Stimulated activated CD8-positive, alpha-beta memory T cell treated with anti-CD3 and anti-CD28 coated beads, Interleukin-2, amount 100 ng/mL, for 48 hours (primary cell): ENCODE measurements at regions not wholly inside any gene's neighbourhood (a gene's known extent, or its start where the extent isn't known, plus 50 kb on each side); places are given as distances from the start of the nearest gene placed in this dataset.

ENCODE experiments used
- DNase-seq, 2 donors: peaks; one replicate each; pipeline ENCODE4 v3.0.0-alpha.2; 2020; ENCODE audit warnings: low read depth in 2 of 2

DNA sequence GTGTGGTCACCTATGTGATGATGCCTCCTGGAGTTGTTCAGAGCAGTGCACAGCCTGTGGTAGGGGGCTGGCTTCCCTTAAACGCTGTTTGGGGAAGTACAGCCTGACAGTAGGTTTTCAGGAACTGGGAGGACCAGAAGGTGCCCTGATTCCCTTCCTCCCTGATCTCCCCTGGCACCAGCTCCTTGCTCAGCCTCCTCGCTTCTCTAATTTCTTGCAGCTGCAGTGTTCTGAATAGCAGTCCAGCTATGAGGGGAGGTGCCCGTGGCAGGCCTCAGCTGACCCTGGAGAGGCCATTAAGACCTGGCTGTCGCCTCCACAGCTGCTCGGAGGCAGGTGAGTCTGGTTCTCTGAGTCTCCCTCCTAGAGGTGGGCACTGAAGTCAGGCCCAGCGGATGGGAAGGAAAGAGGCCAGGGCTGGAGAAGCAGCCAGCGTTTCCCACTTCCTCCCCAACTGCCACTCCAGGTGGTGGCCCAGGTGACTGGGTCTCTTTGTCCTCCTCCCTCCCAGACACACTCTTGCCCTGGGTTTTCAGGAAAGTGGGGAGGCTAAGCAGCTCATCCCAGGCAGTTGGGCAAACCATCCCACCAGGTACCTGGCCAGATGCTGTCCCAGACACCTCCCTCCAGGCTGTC, 52.0 kb upstream of the RPL11 start:
- no peak for DNase-seq

DNA sequence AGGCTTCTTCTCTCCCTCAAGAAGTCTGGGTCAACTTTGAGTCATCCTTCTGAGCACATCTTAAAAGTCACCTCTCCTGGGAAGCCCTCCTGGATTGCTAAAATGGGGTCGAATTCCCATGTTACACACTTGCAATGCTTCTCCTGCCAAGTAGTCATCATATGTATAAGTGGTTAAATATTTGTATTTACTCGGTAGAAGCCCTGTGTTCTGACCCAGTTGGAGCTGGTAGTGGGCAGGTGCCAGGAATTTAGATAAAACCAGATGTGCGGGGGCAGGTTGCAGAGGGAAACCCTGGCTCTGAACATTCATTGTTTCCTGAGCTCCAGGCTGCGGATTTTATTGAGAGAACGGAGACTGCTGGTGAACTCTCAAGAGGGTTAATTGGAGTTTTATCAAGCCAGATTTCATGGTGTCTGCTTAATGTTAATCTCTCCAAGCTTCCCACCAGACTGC, 52.8 kb upstream of the RPL11 start:
- DNase-seq, result no peak

GRCh38 chr1:23638188-23638619, 53.4 kb upstream of the RPL11 start:
- DNase-seq, result no peak

GRCh38 chr1:23636009-23636408, 55.6 kb upstream of the RPL11 start:
- DNase-seq, result no peak

GRCh38 chr1:23634840-23635651, 56.6 kb upstream of the RPL11 start:
- DNase-seq, result no peak

DNA sequence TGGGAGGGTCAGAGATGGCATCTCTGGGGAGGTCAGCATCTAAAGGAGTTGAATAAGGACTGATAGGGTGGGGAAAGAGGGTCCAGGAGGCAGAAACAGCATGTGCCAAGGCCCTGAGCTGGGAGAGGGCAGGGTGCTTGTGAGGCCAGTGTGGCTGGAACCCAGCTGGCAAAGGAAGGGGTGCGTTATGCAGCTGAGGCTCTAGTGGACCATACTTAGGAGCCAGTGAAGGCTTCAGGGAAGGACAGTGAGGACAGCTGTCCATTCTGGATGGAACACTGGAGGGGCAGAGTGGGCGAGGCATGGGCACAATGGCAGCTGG, 57.1 kb upstream of the RPL11 start:
- no peak for DNase-seq

DNA sequence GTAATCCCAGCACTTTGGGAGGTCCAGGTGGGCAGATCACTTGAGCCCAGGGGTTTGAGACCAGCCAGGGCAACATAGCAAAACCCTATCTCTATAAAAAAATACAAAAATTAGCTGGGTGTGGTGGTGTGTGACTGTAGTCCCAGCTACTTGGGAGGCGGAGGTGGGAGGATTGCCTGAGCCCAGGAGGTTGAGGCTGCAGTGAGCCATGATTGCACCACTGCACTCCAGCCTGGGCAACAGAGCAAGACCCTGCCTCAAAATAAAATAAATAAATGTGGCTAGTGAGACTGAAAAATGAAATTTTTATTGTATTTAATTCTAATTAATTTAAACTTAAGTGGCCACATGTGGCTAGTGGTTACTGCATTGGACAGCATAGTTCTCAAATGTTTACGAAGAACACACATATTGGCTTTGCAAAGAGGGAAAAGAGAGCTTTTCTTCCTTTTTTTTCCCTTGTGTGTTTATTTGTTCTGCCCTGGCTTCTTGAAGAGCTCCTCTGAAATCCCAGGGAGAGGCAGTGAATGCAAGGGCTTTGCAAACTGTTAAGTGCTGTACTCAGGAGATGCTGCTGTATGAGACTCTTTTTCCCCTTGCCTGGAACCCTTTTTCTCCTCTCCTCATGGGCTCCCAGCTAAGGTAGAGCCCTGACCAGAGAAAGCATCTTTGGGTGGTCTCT, 59.0 kb upstream of the RPL11 start:
- DNase-seq, result no peak

GRCh38 chr1:23629708-23630290, 61.8 kb upstream of the RPL11 start:
- DNase-seq, result no peak

- no peak for DNase-seq
Observed at GRCh38 chr1:23628951-23629387, 62.6 kb upstream of the RPL11 start.

GRCh38 chr1:23627069-23627735, 64.4 kb upstream of the RPL11 start:
- DNase-seq, result no peak

DNA sequence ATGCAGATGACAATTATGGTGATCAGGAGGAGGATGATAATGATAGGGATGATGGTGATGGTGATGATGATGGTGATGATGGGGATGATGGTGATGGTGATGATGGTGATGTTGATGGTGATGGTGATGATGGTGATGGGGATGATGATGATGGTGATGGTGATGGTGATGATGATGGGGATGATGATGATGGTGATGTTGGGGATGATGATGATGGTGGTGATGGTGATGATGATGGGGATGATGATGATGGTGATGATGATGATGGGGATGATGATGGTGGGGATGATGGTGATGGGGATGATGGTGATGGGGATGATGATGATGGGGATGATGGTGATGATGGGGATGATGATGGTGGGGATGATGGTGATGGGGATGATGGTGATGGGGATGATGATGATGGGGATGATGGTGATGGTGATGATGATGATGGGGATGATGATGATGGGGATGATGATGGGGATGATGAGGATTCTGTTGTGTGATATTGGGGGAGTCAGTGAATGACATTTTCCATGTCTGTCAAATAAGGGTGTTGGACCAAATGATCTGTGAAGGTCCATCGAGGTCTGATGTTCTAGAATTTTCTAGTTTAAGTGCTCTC, 65.6 kb upstream of the RPL11 start:
- no peak for DNase-seq

- DNase-seq, result no peak
Observed at GRCh38 chr1:23625459-23625858, 66.1 kb upstream of the RPL11 start.

DNA sequence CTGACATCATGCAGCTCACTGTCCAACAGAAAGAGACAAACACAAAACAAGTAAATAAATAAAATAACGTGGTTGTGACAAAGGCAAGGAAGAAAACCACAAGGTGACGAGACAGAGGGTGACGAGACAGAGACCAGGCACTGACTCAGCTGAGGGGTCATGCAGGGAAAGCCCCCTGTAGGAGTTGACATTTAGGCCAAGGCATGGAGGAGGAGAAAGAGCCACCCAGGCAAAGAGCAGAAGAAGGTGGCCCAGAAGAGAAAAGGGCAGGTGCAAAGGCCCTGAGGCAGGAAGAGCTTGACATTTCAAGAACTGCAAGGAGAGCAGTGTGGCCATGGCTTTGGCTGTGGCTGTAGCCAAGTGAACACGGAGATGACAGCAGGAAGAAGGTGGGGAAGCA, 65.1 kb upstream of the ID3 start:
- DNase-seq, result peak; percentile 47 to 50

DNA sequence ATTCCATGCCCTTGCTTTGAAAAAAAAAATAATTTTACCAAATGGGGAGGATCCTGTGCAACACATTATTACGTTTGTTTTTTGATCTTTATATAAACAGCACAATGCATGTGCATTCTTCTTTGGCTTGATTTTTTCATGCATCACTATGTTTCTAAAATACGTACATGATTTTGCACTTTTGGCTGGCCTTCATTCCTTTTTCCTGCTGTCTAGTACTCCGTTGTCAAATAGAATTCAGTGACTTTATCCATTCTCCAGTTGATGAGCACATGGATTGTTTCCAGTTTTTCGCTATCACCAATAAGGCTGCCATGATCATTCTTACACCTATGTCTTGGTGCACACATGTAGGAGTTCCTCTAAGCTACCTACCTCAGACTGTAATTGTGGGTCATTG, 63.0 kb upstream of the ID3 start:
- DNase-seq, result no peak

DNA sequence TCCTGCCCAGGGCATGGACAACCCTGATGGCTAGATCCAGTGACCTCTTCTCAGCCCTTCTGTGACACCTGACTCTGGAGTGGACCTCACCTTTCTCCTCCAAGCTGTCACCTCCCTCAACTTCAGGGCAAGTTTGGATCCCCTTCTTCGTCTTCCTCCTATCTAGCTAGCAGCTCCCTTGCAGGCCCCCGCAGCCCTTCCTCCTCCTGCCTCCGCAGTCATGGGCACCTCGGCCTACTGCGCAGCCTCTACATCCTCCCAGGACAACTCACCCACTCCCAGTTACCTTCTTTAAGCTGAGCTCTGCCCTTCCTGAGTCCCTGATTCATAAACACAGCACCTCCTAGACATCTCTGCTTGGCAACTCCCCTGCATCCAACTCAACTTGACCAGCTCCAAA, 61.3 kb upstream of the ID3 start:
- DNase-seq, result no peak

GRCh38 chr1:23619299-23620188, 60.2 kb upstream of the ID3 start:
- DNase-seq, result peak; percentile 61 to 64

- no peak for DNase-seq
Observed at GRCh38 chr1:23618586-23619083, 59.3 kb upstream of the ID3 start.

DNA sequence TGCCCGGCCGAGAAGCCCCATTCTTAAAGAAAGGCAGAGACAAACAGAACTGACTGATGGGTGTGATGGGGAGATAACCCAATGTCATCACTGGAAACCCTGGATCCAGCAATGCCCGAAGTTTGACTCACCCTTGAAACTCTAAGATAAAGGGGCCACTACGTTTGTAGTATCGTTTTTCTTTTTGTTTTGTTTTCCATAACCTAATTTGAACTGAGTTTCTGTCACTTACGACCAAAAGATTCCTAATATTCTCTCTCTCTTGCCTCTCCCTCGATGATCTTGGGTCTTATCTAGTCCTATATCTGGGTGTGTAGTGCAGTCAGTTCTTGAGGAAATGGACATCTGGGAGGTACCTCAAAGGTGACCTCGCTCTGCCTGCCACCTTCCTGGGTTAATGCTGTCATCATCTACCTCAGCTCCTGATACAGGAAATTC, 57.8 kb upstream of the ID3 start:
- no peak for DNase-seq

DNA sequence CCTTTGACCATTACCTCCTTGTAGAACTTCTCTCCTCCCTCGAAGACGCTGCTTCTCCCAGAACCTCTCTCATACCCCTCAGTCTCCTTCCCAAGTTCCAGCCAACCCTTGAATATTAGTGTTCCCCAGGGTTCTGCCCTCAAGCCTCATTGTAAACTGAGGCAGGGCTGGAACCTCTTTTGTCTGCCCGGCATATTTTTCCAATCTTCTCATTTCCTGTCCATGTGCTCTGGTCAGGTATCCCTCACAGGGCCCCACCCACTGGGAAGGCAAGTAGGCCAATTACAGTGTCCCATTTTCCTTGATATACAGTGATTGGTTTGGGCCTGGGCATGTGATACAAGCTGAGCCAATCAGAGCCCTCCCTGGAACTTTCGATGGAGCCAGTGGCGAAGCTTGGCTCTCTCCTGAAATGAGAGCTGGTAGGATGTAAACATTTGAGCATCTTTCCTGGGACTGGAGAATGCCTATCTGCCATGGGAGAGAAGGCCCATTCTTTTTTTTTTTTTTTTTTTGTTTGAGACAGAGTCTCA, 57.1 kb upstream of the ID3 start:
- DNase-seq, result no peak

- DNase-seq, result no peak
Observed at GRCh38 chr1:23615852-23616251, 56.6 kb upstream of the ID3 start.
